MM.1S (cell line): ENCODE measurements at regions not wholly inside any gene's neighbourhood (a gene's known extent, or its start where the extent isn't known, plus 50 kb on each side); places are given as distances from the start of the nearest gene placed in this dataset.

Source experiments
- DNase-seq: peaks from one replicate; pipeline ENCODE4 v3.0.0-alpha.2; 2015
- H2AFZ ChIP-seq: fragments of 300-600 bp; sonication (generic); 2 replicates; pipeline ENCODE4 v1.6.0; 2016; ENCODE audit warnings: antibody characterized with exemption, low read length
- H3F3A ChIP-seq: fragments of 300-600 bp; sonication (generic); 2 replicates; pipeline ENCODE4 v1.6.1; 2016; ENCODE audit warnings: mild to moderate bottlenecking, antibody characterized with exemption, low read length, moderate library complexity, mixed read lengths; ENCODE audit not compliant: insufficient read depth
- H3K27ac ChIP-seq: fragments of 300-600 bp; sonication (generic); 2 replicates; pipeline ENCODE4 v1.5.1; 2016; ENCODE audit warnings: mild to moderate bottlenecking, low read length
- H3K27me3 ChIP-seq: fragments of 300-600 bp; sonication (generic); replicated peaks from 2 replicates; pipeline ENCODE4 v1.6.0; 2016; ENCODE audit warnings: low read length; ENCODE audit not compliant: insufficient read depth
- H3K36me3 ChIP-seq: fragments of 300-600 bp; sonication (generic); replicated peaks from 2 replicates; pipeline ENCODE4 v1.6.1; 2016; ENCODE audit warnings: mild to moderate bottlenecking, low read length, mixed read lengths; ENCODE audit not compliant: insufficient read depth
- H3K4me1 ChIP-seq: fragments of 300-600 bp; sonication (generic); 2 replicates; pipeline ENCODE4 v1.6.1; 2016; ENCODE audit warnings: low read length, mixed read lengths
- H3K4me2 ChIP-seq: fragments of 300-600 bp; sonication (generic); 2 replicates; pipeline ENCODE4 v1.6.0; 2016; ENCODE audit warnings: low read depth, low read length
- H3K4me3 ChIP-seq: fragments of 300-600 bp; sonication (generic); 2 replicates; pipeline ENCODE4 v1.5.1; 2016; ENCODE audit warnings: low read length, mixed read lengths
- H3K79me2 ChIP-seq: fragments of 300-600 bp; sonication (generic); 2 replicates; pipeline ENCODE4 v1.6.1; 2016; ENCODE audit warnings: mixed run types, low read length, mixed read lengths
- H3K9ac ChIP-seq: fragments of 300-600 bp; sonication (generic); 2 replicates; pipeline ENCODE4 v1.6.1; 2016; ENCODE audit warnings: low read length, mixed read lengths
- H3K9me2 ChIP-seq: fragments of 300-600 bp; sonication (generic); replicated peaks from 2 replicates; pipeline ENCODE4 v1.6.1; 2016; ENCODE audit warnings: mild to moderate bottlenecking, low read length, mixed read lengths; ENCODE audit not compliant: insufficient read depth
- H3K9me3 ChIP-seq: fragments of 300-600 bp; sonication (generic); replicated peaks from 2 replicates; pipeline ENCODE4 v1.6.1; 2016; ENCODE audit warnings: mild to moderate bottlenecking, low read length, mixed read lengths; ENCODE audit not compliant: insufficient read depth
- H4K20me1 ChIP-seq: fragments of 300-600 bp; sonication (generic); 2 replicates; pipeline ENCODE4 v1.6.1; 2016; ENCODE audit warnings: mild to moderate bottlenecking, low read length, moderate library complexity, mixed read lengths; ENCODE audit not compliant: insufficient read depth
- EZH2 ChIP-seq: fragments of 300-600 bp; sonication (generic); optimal IDR thresholded peaks from 2 replicates; pipeline ENCODE3; 2017; ENCODE audit warnings: low read depth, mild to moderate bottlenecking, antibody characterized with exemption, low read length, mixed read lengths
- EZH2phosphoT487 ChIP-seq: fragments of 300-600 bp; sonication (generic); IDR thresholded peaks from 2 replicates; pipeline ENCODE4 v1.6.1; 2018; ENCODE audit warnings: antibody characterized with exemption, low read length
- TF ChIP-seq, protein P1 (sequence below): fragments of 300-600 bp; sonication (generic); IDR thresholded peaks from 2 replicates; pipeline ENCODE4 v1.5.1; 2016; ENCODE audit warnings: antibody characterized with exemption, low read length, mixed read lengths

DNA sequence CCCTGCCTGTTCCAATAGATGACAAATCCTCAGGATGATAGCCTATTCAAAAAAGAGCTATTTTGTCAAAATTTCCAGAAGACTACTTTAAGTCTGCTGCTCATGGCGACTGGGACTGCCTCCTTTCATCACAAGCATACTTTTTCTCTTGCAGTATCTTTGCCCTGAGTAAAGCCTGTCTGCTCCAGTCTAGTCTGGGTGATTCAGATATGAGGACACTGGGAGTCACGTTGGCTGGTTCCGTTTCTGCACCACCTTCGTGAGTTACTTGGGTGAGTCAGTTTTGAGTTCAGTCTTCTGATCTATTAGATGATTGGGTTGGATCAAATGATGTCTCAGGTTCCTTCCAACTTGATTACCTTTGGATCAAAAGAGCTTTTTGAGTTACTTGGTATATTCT is 301.3 kb upstream of the STXBP6 start:
- Histone ChIP-seq H3K27me3 (no peaks in the 10 kb centered on the region), H3K36me3 (no peaks in the 10 kb centered on the region), H3K27ac (no peak overlapping the region), H3K4me1 (no peaks in the 10 kb centered on the region), H3K9ac (no peak overlapping the region), H2AFZ (no peak overlapping the region), H3K9me3 (no peaks in the 10 kb centered on the region), H3F3A (no peaks in the 10 kb centered on the region), H3K9me2 (no peaks in the 10 kb centered on the region), H3K4me2 (no peak overlapping the region), H4K20me1 (no peaks in the 10 kb centered on the region), H3K79me2 (no peaks in the 10 kb centered on the region), H3K4me3 (no peak overlapping the region)
- TF ChIP-seq, protein P1, sequence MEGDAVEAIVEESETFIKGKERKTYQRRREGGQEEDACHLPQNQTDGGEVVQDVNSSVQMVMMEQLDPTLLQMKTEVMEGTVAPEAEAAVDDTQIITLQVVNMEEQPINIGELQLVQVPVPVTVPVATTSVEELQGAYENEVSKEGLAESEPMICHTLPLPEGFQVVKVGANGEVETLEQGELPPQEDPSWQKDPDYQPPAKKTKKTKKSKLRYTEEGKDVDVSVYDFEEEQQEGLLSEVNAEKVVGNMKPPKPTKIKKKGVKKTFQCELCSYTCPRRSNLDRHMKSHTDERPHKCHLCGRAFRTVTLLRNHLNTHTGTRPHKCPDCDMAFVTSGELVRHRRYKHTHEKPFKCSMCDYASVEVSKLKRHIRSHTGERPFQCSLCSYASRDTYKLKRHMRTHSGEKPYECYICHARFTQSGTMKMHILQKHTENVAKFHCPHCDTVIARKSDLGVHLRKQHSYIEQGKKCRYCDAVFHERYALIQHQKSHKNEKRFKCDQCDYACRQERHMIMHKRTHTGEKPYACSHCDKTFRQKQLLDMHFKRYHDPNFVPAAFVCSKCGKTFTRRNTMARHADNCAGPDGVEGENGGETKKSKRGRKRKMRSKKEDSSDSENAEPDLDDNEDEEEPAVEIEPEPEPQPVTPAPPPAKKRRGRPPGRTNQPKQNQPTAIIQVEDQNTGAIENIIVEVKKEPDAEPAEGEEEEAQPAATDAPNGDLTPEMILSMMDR = no peak
- TF ChIP-seq EZH2phosphoT487 (no peak), EZH2 (no peak)
- no peak for DNase-seq

DNA sequence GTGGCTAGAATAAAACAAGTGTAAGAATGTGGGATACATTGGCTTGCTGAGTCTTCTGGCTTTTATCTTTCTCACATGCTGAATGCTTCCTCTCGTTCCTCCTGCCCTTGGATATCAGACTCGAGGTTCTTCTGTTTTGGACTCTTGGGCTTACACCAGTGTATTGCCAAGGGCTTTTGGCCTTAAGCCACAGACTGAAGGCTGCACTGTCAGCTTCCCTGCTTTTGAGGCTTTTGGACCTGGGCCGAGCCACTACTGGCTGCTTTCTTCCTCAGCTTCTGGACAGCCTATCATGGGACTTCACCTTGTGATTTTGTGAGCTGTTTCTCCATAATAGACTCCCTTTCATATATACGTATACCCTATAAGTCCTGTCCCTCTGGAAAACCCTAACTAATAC is 300.9 kb upstream of the STXBP6 start:
- no peaks in the 10 kb centered on the region for H4K20me1 ChIP-seq
- H3K79me2 ChIP-seq = no peaks in the 10 kb centered on the region
- H3K4me1 ChIP-seq = no peaks in the 10 kb centered on the region
- no peak overlapping the region for H3K4me2 ChIP-seq
- H2AFZ ChIP-seq = no peak overlapping the region
- H3K9me2 ChIP-seq = no peaks in the 10 kb centered on the region
- TF ChIP-seq, protein P1 = no peak
- no peak for TF ChIP-seq EZH2
- TF ChIP-seq EZH2phosphoT487 = no peak
- no peak for DNase-seq
- no peak overlapping the region for H3K9ac ChIP-seq
- H3K36me3 ChIP-seq = no peaks in the 10 kb centered on the region
- no peaks in the 10 kb centered on the region for H3K27me3 ChIP-seq
- H3K4me3 ChIP-seq = no peak overlapping the region
- no peak overlapping the region for H3K27ac ChIP-seq
- no peaks in the 10 kb centered on the region for H3F3A ChIP-seq
- H3K9me3 ChIP-seq = no peaks in the 10 kb centered on the region

DNA sequence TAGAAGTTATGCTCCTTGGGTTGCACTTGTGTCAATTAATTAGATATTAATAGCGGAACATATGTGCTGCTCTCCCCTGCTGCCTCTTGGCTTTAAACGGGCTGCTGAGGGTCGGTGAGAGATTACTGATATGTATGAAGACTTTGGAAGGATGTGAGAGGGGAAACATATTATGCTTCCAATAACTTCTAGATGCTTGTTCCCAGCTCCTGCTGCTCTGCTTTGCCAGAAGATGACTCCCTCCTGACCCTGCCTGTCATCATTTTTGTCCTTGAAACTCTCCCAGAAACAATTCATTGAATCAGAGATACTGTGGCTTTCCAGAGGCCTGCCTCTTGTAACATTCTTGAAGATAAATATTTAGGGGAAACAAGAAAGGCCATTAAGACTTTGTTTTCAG is 300.1 kb upstream of the STXBP6 start:
- H3K4me1 ChIP-seq = no peaks in the 10 kb centered on the region
- TF ChIP-seq, protein P1 = no peak
- TF ChIP-seq EZH2phosphoT487 = no peak
- TF ChIP-seq EZH2 = no peak
- no peak overlapping the region for H3K4me2 ChIP-seq
- no peaks in the 10 kb centered on the region for H4K20me1 ChIP-seq
- no peaks in the 10 kb centered on the region for H3K79me2 ChIP-seq
- H2AFZ ChIP-seq = no peak overlapping the region
- H3K9ac ChIP-seq = no peak overlapping the region
- H3K36me3 ChIP-seq = no peaks in the 10 kb centered on the region
- no peaks in the 10 kb centered on the region for H3F3A ChIP-seq
- H3K27me3 ChIP-seq = no peaks in the 10 kb centered on the region
- H3K27ac ChIP-seq = no peak overlapping the region
- H3K9me3 ChIP-seq = no peaks in the 10 kb centered on the region
- no peak overlapping the region for H3K4me3 ChIP-seq
- no peaks in the 10 kb centered on the region for H3K9me2 ChIP-seq
- DNase-seq = no peak
